HEK293T (cell line): ENCODE measurements at regions not wholly inside any gene's neighbourhood (a gene's known extent, or its start where the extent isn't known, plus 50 kb on each side); places are given as distances from the start of the nearest gene placed in this dataset.

Experiments
- CTCF ChIA-PET: fragments of 350-600 bp; formaldehyde crosslinking; extraction: SDS; loops from one replicate; lab custom pipeline; 2021; ENCODE audit warnings: antibody characterized with exemption, inconsistent platforms; lab: Yijun Ruan, JAX
- POLR2A ChIA-PET: fragments of 350-600 bp; formaldehyde crosslinking; extraction: SDS; loops from one replicate; lab custom pipeline; 2020; ENCODE audit warnings: antibody characterized with exemption, inconsistent platforms; lab: Yijun Ruan, JAX
- DNase-seq: peaks from one replicate; pipeline ENCODE4 v3.0.0; 2012; ENCODE audit warnings: mixed read lengths; ENCODE audit errors: extremely low spot score
- ARNT ChIP-seq: fragments of 450-650 bp; IDR thresholded peaks from 2 replicates; pipeline ENCODE4 v1.6.1; 2017; ENCODE audit warnings: mild to moderate bottlenecking
- BHLHE40 ChIP-seq: fragments of 450-650 bp; IDR thresholded peaks from 2 replicates; pipeline ENCODE4 v1.6.1; 2016; ENCODE audit warnings: mild to moderate bottlenecking, moderate library complexity, borderline replicate concordance
- CTBP1 ChIP-seq: fragments of 450-650 bp; IDR thresholded peaks from 2 replicates; pipeline ENCODE4 v1.6.1; 2016; ENCODE audit warnings: borderline replicate concordance
- ELF4 ChIP-seq: fragments of 450-650 bp; IDR thresholded peaks from 2 replicates; pipeline ENCODE4 v1.6.1; 2017; ENCODE audit warnings: antibody characterized with exemption
- FOXA1 ChIP-seq: fragments of 450-650 bp; IDR thresholded peaks from 2 replicates; pipeline ENCODE4 v1.6.1; 2016; ENCODE audit warnings: mild to moderate bottlenecking
- FOXK2 ChIP-seq: fragments of 450-650 bp; IDR thresholded peaks from 2 replicates; pipeline ENCODE4 v1.6.1; 2016; ENCODE audit warnings: mild to moderate bottlenecking
- FOXM1 ChIP-seq: fragments of 450-650 bp; IDR thresholded peaks from 2 replicates; pipeline ENCODE4 v1.6.1; 2017; ENCODE audit warnings: mild to moderate bottlenecking, borderline replicate concordance
- HDGF ChIP-seq: fragments of 450-650 bp; IDR thresholded peaks from 2 replicates; pipeline ENCODE4 v1.6.1; 2017; ENCODE audit warnings: antibody characterized with exemption, borderline replicate concordance
- L3MBTL2 ChIP-seq: fragments of 450-650 bp; conservative IDR thresholded peaks from 2 replicates; pipeline ENCODE4 v1.6.1; 2016; ENCODE audit warnings: mild to moderate bottlenecking
- LEF1 ChIP-seq: fragments of 450-650 bp; IDR thresholded peaks from 2 replicates; pipeline ENCODE4 v1.6.1; 2017; ENCODE audit warnings: mild to moderate bottlenecking, borderline replicate concordance
- NFRKB ChIP-seq: fragments of 450-650 bp; IDR thresholded peaks from 2 replicates; pipeline ENCODE4 v1.6.1; 2016; ENCODE audit warnings: mild to moderate bottlenecking, moderate library complexity
- SP1 ChIP-seq: fragments of 450-650 bp; IDR thresholded peaks from 2 replicates; pipeline ENCODE4 v1.6.1; 2017
- SUZ12 ChIP-seq: fragments of 450-650 bp; IDR thresholded peaks from 2 replicates; pipeline ENCODE4 v1.6.1; 2016; ENCODE audit warnings: mild to moderate bottlenecking
- TARDBP ChIP-seq: fragments of 450-650 bp; IDR thresholded peaks from 2 replicates; pipeline ENCODE4 v1.6.1; 2016
- ZNF384 ChIP-seq: fragments of 450-650 bp; IDR thresholded peaks from 2 replicates; pipeline ENCODE4 v1.6.1; 2016
- TF ChIP-seq, protein P1 (sequence below): fragments of 450-650 bp; IDR thresholded peaks from 2 replicates; pipeline ENCODE4 v1.6.1; 2016

DNA sequence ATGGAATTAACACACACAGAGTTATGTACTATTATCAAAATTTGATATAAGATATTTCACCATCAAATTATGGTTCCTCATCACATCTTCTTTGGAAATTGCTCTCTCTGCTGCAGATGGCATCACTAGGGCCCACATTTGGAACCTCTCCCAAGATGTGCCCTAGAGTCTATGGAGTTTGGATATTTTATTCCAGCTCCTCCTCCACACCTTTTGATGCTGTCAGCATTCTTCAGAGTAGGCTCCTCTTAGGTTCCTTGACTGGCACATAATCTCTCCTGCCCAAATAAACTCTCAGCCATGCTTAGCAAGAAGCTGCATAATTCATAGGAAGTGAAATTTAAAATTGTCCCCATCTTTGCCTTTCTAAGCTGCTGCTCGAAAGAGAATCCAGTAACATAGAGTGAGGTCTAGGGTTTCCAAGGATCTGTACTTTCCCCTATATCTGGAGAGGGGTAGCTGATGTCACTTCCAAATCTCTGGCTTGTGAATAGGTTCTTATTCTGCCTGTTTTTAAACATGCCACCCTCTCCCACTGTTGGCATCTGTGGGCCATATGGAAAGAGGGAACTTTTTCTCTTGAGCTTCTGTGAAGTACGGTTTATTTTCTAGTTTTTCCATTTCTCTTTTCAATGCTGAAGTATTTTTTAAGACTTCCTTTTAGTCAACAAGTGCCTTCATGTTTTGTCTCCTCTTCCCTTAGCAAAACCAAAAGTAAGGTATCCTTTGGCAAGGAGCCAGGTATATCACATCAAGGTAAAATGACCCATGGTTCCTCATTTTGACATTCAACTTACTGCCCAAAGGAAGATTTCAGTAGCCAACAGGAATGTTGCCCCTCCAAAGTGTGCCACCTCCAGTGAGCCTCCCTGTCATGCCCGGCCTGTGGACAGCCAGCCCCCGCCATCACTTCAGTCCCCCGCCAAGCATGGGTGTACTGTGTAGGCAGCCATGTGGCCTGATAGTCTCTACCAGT lies 75.3 kb upstream of the C2CD4B start:
- no peak for TF ChIP-seq LEF1
- no peak for TF ChIP-seq ZNF384
- no peak for TF ChIP-seq HDGF
- no peak for TF ChIP-seq CTBP1
- TF ChIP-seq FOXM1 = no peak
- no peak for TF ChIP-seq L3MBTL2
- TF ChIP-seq BHLHE40 = no peak
- no peak for TF ChIP-seq ELF4
- TF ChIP-seq FOXA1 = no peak
- POLR2A ChIA-PET = no interaction called here

DNA sequence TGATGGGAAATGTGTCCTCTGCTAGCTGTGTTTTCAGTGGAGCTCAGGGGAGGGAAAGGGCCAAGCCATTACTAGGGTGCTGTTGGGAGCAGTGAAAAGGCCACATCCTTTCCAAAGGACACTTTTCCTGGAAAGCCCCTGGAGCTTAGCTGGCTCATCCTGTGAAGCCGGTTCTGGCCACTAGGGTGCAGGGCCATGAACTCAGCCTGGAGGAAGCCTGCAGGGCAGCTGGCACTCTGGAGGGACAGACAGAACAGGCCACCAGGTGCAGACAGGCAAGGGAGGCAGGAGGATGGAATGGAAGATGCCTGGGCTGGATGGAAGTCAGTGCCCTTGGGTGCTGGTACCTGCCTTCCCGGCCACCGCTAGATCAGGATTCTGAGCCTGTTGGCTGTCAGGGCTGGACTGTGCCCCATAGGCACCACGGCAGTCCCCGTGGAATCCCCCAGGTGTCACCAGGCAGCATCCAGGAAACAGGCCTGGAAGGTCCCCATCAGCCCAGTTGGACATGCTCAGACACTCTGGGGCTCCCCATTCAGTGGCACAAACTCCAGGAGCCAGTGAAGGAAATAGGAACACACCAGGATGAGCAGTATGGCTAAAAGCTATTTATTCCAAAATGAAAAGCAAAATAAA lies 76.2 kb upstream of the C2CD4B start:
- DNase-seq = peak; percentile 14
- no peak for TF ChIP-seq NFRKB
- no peak for TF ChIP-seq TARDBP
- no peak for TF ChIP-seq HDGF
- TF ChIP-seq L3MBTL2 = no peak
- TF ChIP-seq CTBP1 = no peak
- TF ChIP-seq LEF1 = no peak
- no peak for TF ChIP-seq ARNT
- no peak for TF ChIP-seq ELF4
- TF ChIP-seq BHLHE40 = no peak
- ChIA-PET CTCF (interaction anchor here (0.7 to 1.5 kb wide), 3 partner anchors 10 to 403 kb away, joined by 5 read pairs; no protein-coding TSS in a partner anchor), POLR2A (no interaction called here)

More for the DNA sequence above, 75.3 kb upstream of the C2CD4B start:
- CTCF ChIA-PET = interaction anchor here (0.7 to 1.5 kb wide), 3 partner anchors 9 to 402 kb away, joined by 5 read pairs; no protein-coding TSS in a partner anchor
- no peak for DNase-seq

DNA sequence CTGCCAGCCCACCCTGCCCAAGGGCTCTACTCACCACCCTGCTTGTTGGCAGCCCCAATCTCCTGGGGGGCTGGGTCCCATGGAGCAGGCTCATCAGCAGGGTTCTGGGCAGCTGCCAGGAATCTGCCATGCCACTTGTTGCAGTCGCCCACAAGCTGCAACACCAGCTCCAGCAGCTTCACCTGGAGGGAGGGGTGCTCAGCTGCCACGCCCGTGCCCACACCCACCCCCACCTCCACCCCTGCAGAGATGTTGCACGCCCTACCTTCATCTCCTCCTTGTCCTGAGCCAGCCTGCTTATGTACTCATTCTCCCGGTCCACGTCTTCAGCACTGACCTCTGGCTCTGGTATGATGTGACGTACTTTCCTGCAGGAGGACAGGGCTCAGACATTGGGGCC lies 77.9 kb upstream of the C2CD4B start:
- no peak for DNase-seq
- ChIA-PET CTCF (no interaction called here), POLR2A (no interaction called here)
- TF ChIP-seq SP1 (no peak), CTBP1 (no peak), LEF1 (no peak), NFRKB (no peak), ZNF384 (no peak), ELF4 (no peak), FOXM1 (no peak), L3MBTL2 (no peak), ARNT (no peak)
- TF ChIP-seq, protein P1, sequence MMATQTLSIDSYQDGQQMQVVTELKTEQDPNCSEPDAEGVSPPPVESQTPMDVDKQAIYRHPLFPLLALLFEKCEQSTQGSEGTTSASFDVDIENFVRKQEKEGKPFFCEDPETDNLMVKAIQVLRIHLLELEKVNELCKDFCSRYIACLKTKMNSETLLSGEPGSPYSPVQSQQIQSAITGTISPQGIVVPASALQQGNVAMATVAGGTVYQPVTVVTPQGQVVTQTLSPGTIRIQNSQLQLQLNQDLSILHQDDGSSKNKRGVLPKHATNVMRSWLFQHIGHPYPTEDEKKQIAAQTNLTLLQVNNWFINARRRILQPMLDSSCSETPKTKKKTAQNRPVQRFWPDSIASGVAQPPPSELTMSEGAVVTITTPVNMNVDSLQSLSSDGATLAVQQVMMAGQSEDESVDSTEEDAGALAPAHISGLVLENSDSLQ = no peak

DNA sequence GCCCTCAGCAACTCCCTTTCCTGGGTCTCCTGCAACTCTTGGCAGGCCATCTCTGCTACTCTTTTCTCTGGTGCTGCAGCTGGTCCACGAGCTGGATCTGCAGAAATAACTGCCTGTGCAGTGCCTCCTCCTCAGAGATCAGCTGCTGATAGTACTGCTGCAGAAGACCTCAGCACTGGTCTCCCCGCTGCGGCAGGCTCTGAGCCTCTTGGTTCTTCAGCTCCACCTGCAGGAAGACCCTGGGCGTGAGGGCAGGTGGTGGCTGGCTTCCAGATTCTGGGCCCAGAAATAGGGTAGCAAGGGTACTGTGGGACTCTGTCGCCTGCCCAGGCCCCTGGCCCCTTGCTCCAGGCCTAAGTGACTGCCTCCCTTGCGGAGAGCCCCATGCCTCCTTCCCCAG lies 79.7 kb upstream of the C2CD4B start:
- DNase-seq = no peak
- ChIA-PET POLR2A (no interaction called here), CTCF (no interaction called here)
- no peak for TF ChIP-seq FOXK2

DNA sequence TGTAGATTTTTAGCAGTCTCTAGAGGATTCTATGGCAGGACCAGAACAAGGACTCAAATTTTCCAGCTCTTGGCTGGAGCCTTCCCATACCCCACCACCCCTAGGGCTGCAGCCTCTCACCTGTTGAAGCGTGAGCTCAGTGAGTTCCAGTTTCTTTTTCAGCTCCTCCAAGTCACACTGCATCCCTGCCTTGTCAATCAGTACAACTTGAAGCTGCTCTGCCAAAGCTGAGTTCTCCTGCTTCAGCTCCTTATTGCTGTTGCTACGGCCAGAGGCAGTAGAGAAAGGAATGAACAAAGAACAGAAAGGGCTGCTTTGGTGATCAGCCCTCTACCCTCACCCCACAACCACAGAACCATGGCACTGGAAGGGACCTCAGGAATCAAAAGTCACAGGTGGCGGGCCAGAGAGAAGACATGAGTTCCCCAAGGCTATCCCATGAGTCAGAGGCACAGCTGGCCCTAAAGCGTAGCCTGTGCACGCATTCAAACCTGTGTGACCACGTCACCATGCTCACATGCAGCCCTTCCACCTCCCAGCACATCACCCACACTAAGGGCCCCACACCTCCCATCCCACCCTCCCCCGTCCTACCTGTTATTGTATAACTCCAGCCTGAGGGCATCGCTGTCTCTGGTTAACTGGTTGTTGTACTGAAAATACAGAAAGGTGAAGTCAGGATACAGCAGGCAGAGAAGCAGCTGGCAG lies 83.3 kb upstream of the C2CD4B start:
- ChIA-PET POLR2A (interaction anchor here (0.6 kb wide), 1 partner anchor 128 kb away, joined by 4 read pairs; no protein-coding TSS in a partner anchor), CTCF (no interaction called here)
- TF ChIP-seq SP1 = no peak
- no peak for TF ChIP-seq L3MBTL2
- TF ChIP-seq LEF1 = no peak
- no peak for TF ChIP-seq SUZ12
- TF ChIP-seq NFRKB = no peak
- no peak for TF ChIP-seq FOXA1
- no peak for TF ChIP-seq ARNT
- no peak for TF ChIP-seq FOXM1
- TF ChIP-seq ZNF384 = no peak
- no peak for TF ChIP-seq FOXK2
- no peak for TF ChIP-seq BHLHE40
- no peak for TF ChIP-seq TARDBP
- no peak for TF ChIP-seq CTBP1
- DNase-seq = no peak

DNA sequence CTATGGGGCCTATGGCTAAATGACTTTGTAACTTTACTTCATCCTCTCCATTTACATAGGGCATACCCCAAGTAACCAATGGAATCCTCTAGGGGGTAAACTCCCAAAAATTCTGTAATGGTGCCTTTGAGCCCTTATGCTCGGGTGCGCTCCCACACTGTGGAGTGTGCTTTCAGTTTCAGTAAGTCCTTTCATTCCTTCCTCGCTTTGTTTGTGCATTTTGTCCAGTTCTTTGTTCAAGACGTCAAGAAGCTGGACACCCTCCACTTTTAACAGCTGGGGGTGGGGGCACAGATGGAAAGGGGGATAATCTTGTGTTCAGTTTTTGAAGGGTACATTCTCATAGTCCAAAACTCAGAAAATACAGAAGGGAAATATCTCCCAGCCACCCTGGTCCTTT lies 84.4 kb upstream of the C2CD4B start:
- no peak for DNase-seq
- ChIA-PET POLR2A (no interaction called here), CTCF (no interaction called here)
- TF ChIP-seq NFRKB (no peak), ZNF384 (no peak), ARNT (no peak), FOXM1 (no peak), FOXA1 (no peak), L3MBTL2 (no peak), SP1 (no peak), BHLHE40 (no peak), CTBP1 (no peak), TARDBP (no peak), SUZ12 (no peak), ELF4 (no peak), HDGF (no peak)
- TF ChIP-seq, protein P1 = no peak
